HepG2 (cell line): ENCODE measurements at regions not wholly inside any gene's neighbourhood (a gene's known extent, or its start where the extent isn't known, plus 50 kb on each side); places are given as distances from the start of the nearest gene placed in this dataset.

ENCODE experiments used
- ATAC-seq: fragments of 200-7000 bp; cut with Tn5 transposase; 3 replicates; pipeline ENCODE4 v1.9.1; 2020; ENCODE audit warnings: mild to moderate bottlenecking, moderate library complexity
- BruUV-seq: library from RNA; stranded (reverse); fragments of 400-500 nt; replicated peaks from 2 replicates; lab custom pipeline; 2021; lab: Mats Ljungman, UMichigan
- CTCF ChIA-PET: fragments of 300-600 bp; formaldehyde crosslinking; extraction: SDS; loops from one replicate; lab custom pipeline; 2021; ENCODE audit warnings: low total read pairs, inconsistent platforms, low intra/inter-chr PET ratio; lab: Yijun Ruan, JAX
- POLR2A ChIA-PET: fragments of 350-600 bp; sonication (Branson Sonifier 250); formaldehyde crosslinking; loops from one replicate; lab custom pipeline; 2020; ENCODE audit warnings: antibody characterized with exemption, inconsistent platforms; lab: Yijun Ruan, JAX
- DNase-seq: peaks from one replicate; pipeline ENCODE4 v3.0.0-alpha.2; 2015; ENCODE audit warnings: low spot score
- FAIRE-seq: peaks from 3 replicates; lab custom pipeline; 2011; peaks lifted over from hg19 to GRCh38; lab: Jason Lieb, UNC
- H2AFZ ChIP-seq: one replicate; pipeline ENCODE4 v1.6.1; 2011; ENCODE audit warnings: low read length, inconsistent platforms
- H3K27ac ChIP-seq: fragments of 300-600 bp; 3 replicates; pipeline ENCODE4 v1.8.0; 2011; ENCODE audit warnings: mixed run types, mild to moderate bottlenecking, mixed read lengths, low read length, inconsistent platforms; ENCODE audit not compliant: insufficient read depth; ENCODE audit errors: extremely low read length
- H3K27me3 ChIP-seq, 2 experiments: fragments of 200-600 bp in 1 of 2; 2 replicates in 1 of 2; 3 replicates in 1 of 2; pipeline versions ENCODE4 v1.6.0 to v1.8.0; 2011; ENCODE audit warnings: low read length in 2 of 2, mild to moderate bottlenecking in 2 of 2, moderate library complexity in 2 of 2, inconsistent platforms in 1 of 2; ENCODE audit not compliant: insufficient read depth in 2 of 2, control insufficient read depth in 1 of 2
- H3K36me3 ChIP-seq, 2 experiments: fragments of 200-600 bp in 1 of 2; replicated peaks in 1 of 2; 2 replicates in 1 of 2; 3 replicates in 1 of 2; pipeline versions ENCODE4 v1.5.1 to v1.8.0; 2011; ENCODE audit warnings: low read length in 2 of 2, inconsistent platforms in 1 of 2; ENCODE audit not compliant: insufficient read depth in 2 of 2, control insufficient read depth in 1 of 2
- H3K4me1 ChIP-seq: 2 replicates; pipeline ENCODE4 v1.5.1; 2012; ENCODE audit warnings: low read length, inconsistent platforms; ENCODE audit not compliant: insufficient read depth
- H3K4me2 ChIP-seq: 2 replicates; pipeline ENCODE4 v1.6.0; 2011; ENCODE audit warnings: low read depth, low read length, inconsistent platforms
- H3K4me3 ChIP-seq, 3 experiments: fragments of 200-600 bp in 1 of 3; sonication (generic), shearing (Covaris generic) in 1 of 3; replicated peaks in 1 of 3; 2 replicates each; pipeline ENCODE4 v1.5.1; 2011 to 2016; ENCODE audit warnings: low read length in 3 of 3, inconsistent platforms in 2 of 3, low read depth in 2 of 3, mild to moderate bottlenecking in 2 of 3, control low read depth in 1 of 3, mixed read lengths in 1 of 3; ENCODE audit not compliant: insufficient read depth in 1 of 3
- H3K79me2 ChIP-seq: one replicate; pipeline ENCODE4 v1.6.1; 2011; ENCODE audit warnings: low read length, inconsistent platforms; ENCODE audit not compliant: insufficient read depth
- H3K9ac ChIP-seq: 2 replicates; pipeline ENCODE4 v1.6.0; 2011; ENCODE audit warnings: mild to moderate bottlenecking, low read depth, low read length, inconsistent platforms; ENCODE audit not compliant: insufficient read depth
- H3K9me3 ChIP-seq: 2 replicates; pipeline ENCODE4 v1.5.1; 2012; ENCODE audit warnings: mild to moderate bottlenecking, low read length
- H4K20me1 ChIP-seq: 2 replicates; pipeline ENCODE4 v1.6.0; 2011; ENCODE audit warnings: inconsistent platforms, mild to moderate bottlenecking, low read length, moderate library complexity; ENCODE audit not compliant: insufficient read depth
- CREB1 ChIP-seq, 2 experiments: fragments of 450-650 bp in 1 of 2; IDR thresholded peaks; 2 replicates each; pipeline ENCODE4 v1.6.1; 2016 to 2017; ENCODE audit warnings: control low read depth in 1 of 2, mild to moderate bottlenecking in 1 of 2, missing compliant biosample characterization in 1 of 2, missing genetic modification characterization in 1 of 2
- FOXP1 ChIP-seq, 2 experiments: fragments of 450-650 bp in 1 of 2; IDR thresholded peaks; 2 replicates each; pipeline ENCODE4 v1.6.1; 2017 to 2018; ENCODE audit warnings: antibody characterized with exemption in 1 of 2
- HHEX ChIP-seq: IDR thresholded peaks from 2 replicates; pipeline ENCODE4 v1.6.1; 2016; ENCODE audit warnings: control low read depth
- KAT7 ChIP-seq: IDR thresholded peaks from 2 replicates; pipeline ENCODE4 v1.6.1; 2018; ENCODE audit warnings: borderline replicate concordance, missing compliant biosample characterization
- SETDB1 ChIP-seq: sonication (generic); formaldehyde crosslinking; IDR thresholded peaks from 2 replicates; pipeline ENCODE4 v1.5.1; 2020; ENCODE audit warnings: missing genetic modification reagents, mild to moderate bottlenecking, borderline replicate concordance
- SRSF1 ChIP-seq: fragments of 200-400 bp; formaldehyde crosslinking; optimal IDR thresholded peaks from 2 replicates; pipeline ENCODE3; 2017; ENCODE audit warnings: mild to moderate bottlenecking, low read depth, low read length, moderate library complexity
- ZBTB7A ChIP-seq: sonication (generic); formaldehyde crosslinking; IDR thresholded peaks from 2 replicates; pipeline ENCODE4 v1.8.0; 2022; ENCODE audit warnings: mild to moderate bottlenecking, missing genetic modification reagents
- ZNF138 ChIP-seq: sonication (generic); formaldehyde crosslinking; IDR thresholded peaks from 2 replicates; pipeline ENCODE4 v1.5.0; 2020; ENCODE audit warnings: mild to moderate bottlenecking, low read depth, missing genetic modification reagents
- ZNF234 ChIP-seq: sonication (generic); formaldehyde crosslinking; conservative IDR thresholded peaks from 2 replicates; pipeline ENCODE4 v1.5.1; 2020; ENCODE audit warnings: mild to moderate bottlenecking, missing genetic modification reagents
- ZNF44 ChIP-seq: sonication (generic); formaldehyde crosslinking; IDR thresholded peaks from 2 replicates; pipeline ENCODE4 v1.5.1; 2020; ENCODE audit warnings: mild to moderate bottlenecking, missing genetic modification reagents
- ZNF816 ChIP-seq: sonication (generic); formaldehyde crosslinking; IDR thresholded peaks from 2 replicates; pipeline ENCODE4 v1.8.0; 2022; ENCODE audit warnings: missing genetic modification reagents, mild to moderate bottlenecking, borderline replicate concordance
- ZSCAN12 ChIP-seq: sonication (generic); formaldehyde crosslinking; IDR thresholded peaks from 2 replicates; pipeline ENCODE4 v1.9.0; 2021; ENCODE audit warnings: mild to moderate bottlenecking, missing genetic modification reagents
- WGBS: methylation state at CpG from one replicate; pipeline ENCODE4 v1.1.6; 2017; ENCODE audit warnings: low lambda C conversion rate; 5-methylcytosine and 5-hydroxymethylcytosine counted together
- in situ Hi-C: cut with HindIII; loops from 2 replicates; pipeline ENCODE4 v1.10.0; 2017; ENCODE audit warnings: low pct_unique_long_range_greater_than_20kb; ENCODE audit not compliant: extremely low pct_ligation_motif_present
- intact Hi-C: fragments of 100-400 bp; cut with micrococcal nuclease; formaldehyde crosslinking; loops from one replicate; pipeline ENCODE4 v1.10.0; 2022; ENCODE audit not compliant: unreplicated experiment
- TF ChIP-seq, protein P1 (sequence below): sonication (generic); formaldehyde crosslinking; IDR thresholded peaks from 2 replicates; pipeline ENCODE4 v1.8.0; 2022; ENCODE audit warnings: mild to moderate bottlenecking, missing genetic modification reagents; ENCODE audit not compliant: insufficient replicate concordance

DNA sequence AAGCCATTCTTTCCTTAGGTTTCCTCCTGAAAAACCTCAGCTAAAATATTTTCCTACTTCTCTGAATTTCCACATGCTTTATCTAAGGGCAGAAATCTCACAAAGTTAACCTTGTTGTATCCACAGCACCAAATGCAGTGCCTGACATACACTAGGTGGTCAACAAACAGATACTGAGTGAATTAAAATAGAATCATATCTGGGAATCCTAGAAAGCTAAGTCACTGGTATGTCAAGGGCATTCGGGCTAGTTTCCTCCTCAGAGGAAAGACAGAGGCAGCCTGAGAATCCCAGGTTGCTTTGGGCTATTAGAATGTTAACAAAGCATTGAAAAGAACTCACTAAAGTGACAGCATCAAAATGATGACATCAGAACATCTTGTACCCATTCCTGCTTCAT lies 132.7 kb upstream of the F13A1 start:
- in situ Hi-C loops, result no loop called here
- Histone ChIP-seq H3K9ac (no peak overlapping the region), H4K20me1 (no peaks in the 10 kb centered on the region), H2AFZ (no peak overlapping the region), H3K27me3 (peaks cover 0 to 4% of the 10 kb centered on the region in 2 experiments; a peak in 1 of 5 replicates), H3K9me3 (no peaks in the 10 kb centered on the region), H3K79me2 (no peaks in the 10 kb centered on the region), H3K4me3 (no peak overlapping the region), H3K36me3 (no peaks in the 10 kb centered on the region), H3K4me2 (no peak overlapping the region), H3K4me1 (no peaks in the 10 kb centered on the region), H3K27ac (no peak overlapping the region)
- DNase-seq (no peak), FAIRE-seq (no peak), ATAC-seq (no peak)
- POLR2A ChIA-PET, result no interaction called here
- TF ChIP-seq ZBTB7A (CRISPR knock-in tag) (no peak), ZNF234 (CRISPR knock-in tag) (no peak), FOXP1 (IDR thresholded peaks at IDR 0.05) (no peak), FOXP1 (CRISPR knock-in tag; IDR thresholded peaks at IDR 0.05) (no peak), ZNF816 (CRISPR knock-in tag) (no peak), KAT7 (CRISPR knock-in tag) (no peak), CREB1 (IDR thresholded peaks at IDR 0.05) (peak; percentile 49; the same call in 1 of the 2 replicates), CREB1 (CRISPR knock-in tag; IDR thresholded peaks at IDR 0.05) (no peak), ZNF138 (no peak)
- TF ChIP-seq, protein P1, sequence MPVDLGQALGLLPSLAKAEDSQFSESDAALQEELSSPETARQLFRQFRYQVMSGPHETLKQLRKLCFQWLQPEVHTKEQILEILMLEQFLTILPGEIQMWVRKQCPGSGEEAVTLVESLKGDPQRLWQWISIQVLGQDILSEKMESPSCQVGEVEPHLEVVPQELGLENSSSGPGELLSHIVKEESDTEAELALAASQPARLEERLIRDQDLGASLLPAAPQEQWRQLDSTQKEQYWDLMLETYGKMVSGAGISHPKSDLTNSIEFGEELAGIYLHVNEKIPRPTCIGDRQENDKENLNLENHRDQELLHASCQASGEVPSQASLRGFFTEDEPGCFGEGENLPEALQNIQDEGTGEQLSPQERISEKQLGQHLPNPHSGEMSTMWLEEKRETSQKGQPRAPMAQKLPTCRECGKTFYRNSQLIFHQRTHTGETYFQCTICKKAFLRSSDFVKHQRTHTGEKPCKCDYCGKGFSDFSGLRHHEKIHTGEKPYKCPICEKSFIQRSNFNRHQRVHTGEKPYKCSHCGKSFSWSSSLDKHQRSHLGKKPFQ, result no peak
- no TSS peak for BruUV-seq
- intact Hi-C loops, result no loop called here
- CTCF ChIA-PET, result no interaction called here
- WGBS, result 0% methylated on average over 1 of the region's 1 CpG

GRCh38 chr6:6455272-6455671 lies 133.2 kb upstream of the LY86 start:
- TF ChIP-seq ZNF44 (CRISPR knock-in tag) (no peak), SRSF1 (no peak), SETDB1 (no peak), ZSCAN12 (CRISPR knock-in tag) (no peak), HHEX (CRISPR knock-in tag) (no peak)
- TF ChIP-seq, all 625 proteins: peak for 0
- Histone ChIP-seq H3K27ac (no peak overlapping the region), H3K27me3 (peaks cover 0 to 4% of the 10 kb centered on the region in 2 experiments; a peak in 1 of 5 replicates), H3K79me2 (no peaks in the 10 kb centered on the region), H3K36me3 (no peaks in the 10 kb centered on the region), H3K4me1 (no peaks in the 10 kb centered on the region), H3K4me2 (no peak overlapping the region), H3K9ac (no peak overlapping the region), H2AFZ (no peak overlapping the region), H4K20me1 (no peaks in the 10 kb centered on the region), H3K4me3 (no peak overlapping the region), H3K9me3 (no peaks in the 10 kb centered on the region)
- no peak for ATAC-seq
- DNase-seq, result no peak
- no peak for FAIRE-seq
- POLR2A ChIA-PET, result no interaction called here
- in situ Hi-C loops (no loop called here), intact Hi-C loops (no loop called here)
- no TSS peak for BruUV-seq
- CTCF ChIA-PET, result no interaction called here
- WGBS, result 0% methylated on average over 2 of the region's 2 CpGs
